HEK293 (cell line): ENCODE measurements at regions not wholly inside any gene's neighbourhood (a gene's known extent, or its start where the extent isn't known, plus 50 kb on each side); places are given as distances from the start of the nearest gene placed in this dataset.

Experiments
- CTCF ChIA-PET: fragments of 350-600 bp; formaldehyde crosslinking; extraction: SDS; loops from one replicate; lab custom pipeline; 2021; ENCODE audit warnings: antibody characterized with exemption; lab: Yijun Ruan, JAX
- POLR2A ChIA-PET: fragments of 300-600 bp; formaldehyde crosslinking; extraction: SDS; loops from one replicate; lab custom pipeline; 2020; ENCODE audit warnings: antibody characterized with exemption, inconsistent platforms; lab: Yijun Ruan, JAX
- H3K27ac ChIP-seq: fragments of 200-500 bp; sonication (Bioruptor generic); 2 replicates; pipeline ENCODE4 v1.5.1; 2014; ENCODE audit warnings: low read depth, low read length, control low read depth, inconsistent platforms; ENCODE audit errors: extremely low read depth
- H3K36me3 ChIP-seq, 2 experiments: fragments of 200-500 bp in 1 of 2; sonication (Bioruptor generic) in 1 of 2; 1 replicate in 1 of 2; 2 replicates in 1 of 2; pipeline ENCODE4 v1.5.1; 2014 to 2017; ENCODE audit warnings: inconsistent platforms in 2 of 2, low read length in 2 of 2; ENCODE audit not compliant: control insufficient read depth in 2 of 2, insufficient read depth in 1 of 2
- H3K4me1 ChIP-seq: fragments of 200-500 bp; sonication (Bioruptor generic); 2 replicates; pipeline ENCODE4 v1.5.1; 2014; ENCODE audit warnings: mild to moderate bottlenecking, low read length, inconsistent platforms; ENCODE audit not compliant: control insufficient read depth, insufficient read depth
- H3K4me3 ChIP-seq: 2 replicates; pipeline ENCODE4 v1.5.1; 2011; ENCODE audit warnings: low read depth, mild to moderate bottlenecking, control low read depth, low read length, moderate library complexity
- H3K9me3 ChIP-seq: fragments of 200-500 bp; sonication (Bioruptor generic); 2 replicates; pipeline ENCODE4 v1.5.1; 2014; ENCODE audit warnings: low read depth, low read length, inconsistent platforms; ENCODE audit not compliant: control insufficient read depth, insufficient read depth
- EGR2 ChIP-seq: fragments of 450-650 bp; formaldehyde crosslinking; IDR thresholded peaks from 2 replicates; pipeline ENCODE4 v1.5.1; 2016; ENCODE audit warnings: low read depth, missing biosample characterization, missing genetic modification characterization
- FEZF1 ChIP-seq: fragments of 450-650 bp; formaldehyde crosslinking; IDR thresholded peaks from 2 replicates; pipeline ENCODE4 v1.5.1; 2016; ENCODE audit warnings: missing biosample characterization, missing genetic modification characterization
- GLI4 ChIP-seq: fragments of 450-650 bp; formaldehyde crosslinking; IDR thresholded peaks from 2 replicates; pipeline ENCODE4 v1.5.1; 2016; ENCODE audit warnings: missing biosample characterization, missing genetic modification characterization
- MYNN ChIP-seq: fragments of 450-650 bp; formaldehyde crosslinking; IDR thresholded peaks from 2 replicates; pipeline ENCODE4 v1.5.1; 2016; ENCODE audit warnings: missing biosample characterization, missing genetic modification characterization, borderline replicate concordance
- OSR2 ChIP-seq: fragments of 450-650 bp; formaldehyde crosslinking; IDR thresholded peaks from 2 replicates; pipeline ENCODE4 v1.5.1; 2016; ENCODE audit warnings: missing biosample characterization, missing genetic modification characterization
- SP3 ChIP-seq: fragments of 450-650 bp; formaldehyde crosslinking; IDR thresholded peaks from 2 replicates; pipeline ENCODE4 v1.5.1; 2016; ENCODE audit warnings: missing biosample characterization, missing genetic modification characterization
- ZBTB7A ChIP-seq: fragments of 450-650 bp; formaldehyde crosslinking; IDR thresholded peaks from 2 replicates; pipeline ENCODE4 v1.5.1; 2016; ENCODE audit warnings: low read depth, missing biosample characterization, missing genetic modification characterization
- ZBTB8A ChIP-seq: fragments of 450-650 bp; formaldehyde crosslinking; IDR thresholded peaks from 2 replicates; pipeline ENCODE4 v1.5.1; 2016; ENCODE audit warnings: missing biosample characterization, missing genetic modification characterization
- ZFHX2 ChIP-seq: fragments of 450-650 bp; formaldehyde crosslinking; conservative IDR thresholded peaks from 2 replicates; pipeline ENCODE4 v1.5.1; 2016; ENCODE audit warnings: missing biosample characterization, missing genetic modification characterization
- ZNF155 ChIP-seq: fragments of 450-650 bp; formaldehyde crosslinking; IDR thresholded peaks from 2 replicates; pipeline ENCODE4 v1.5.1; 2016; ENCODE audit warnings: missing biosample characterization, missing genetic modification characterization
- ZNF175 ChIP-seq: fragments of 450-650 bp; formaldehyde crosslinking; IDR thresholded peaks from 2 replicates; pipeline ENCODE4 v1.5.1; 2016; ENCODE audit warnings: missing biosample characterization, missing genetic modification characterization
- ZNF223 ChIP-seq: fragments of 450-650 bp; formaldehyde crosslinking; IDR thresholded peaks from 2 replicates; pipeline ENCODE4 v1.5.1; 2016; ENCODE audit warnings: missing biosample characterization, missing genetic modification characterization
- ZNF274 ChIP-seq, 2 experiments: fragments of 200-500 bp in 1 of 2; fragments of 450-650 bp in 1 of 2; sonication (Bioruptor generic) in 1 of 2; formaldehyde crosslinking in 1 of 2; IDR thresholded peaks; 2 replicates each; pipeline versions ENCODE4 v1.5.1 to v1.6.1; 2014 to 2016; ENCODE audit warnings: borderline replicate concordance in 1 of 2, inconsistent platforms in 1 of 2, low read length in 1 of 2, missing biosample characterization in 1 of 2, missing genetic modification characterization in 1 of 2
- ZNF324 ChIP-seq: fragments of 450-650 bp; formaldehyde crosslinking; IDR thresholded peaks from 2 replicates; pipeline ENCODE4 v1.5.1; 2016; ENCODE audit warnings: missing biosample characterization, missing genetic modification characterization
- ZNF335 ChIP-seq: fragments of 450-650 bp; formaldehyde crosslinking; conservative IDR thresholded peaks from 2 replicates; pipeline ENCODE4 v1.5.1; 2016; ENCODE audit warnings: missing biosample characterization, missing genetic modification characterization
- ZNF473 ChIP-seq: fragments of 450-650 bp; formaldehyde crosslinking; IDR thresholded peaks from 2 replicates; pipeline ENCODE4 v1.5.1; 2017; ENCODE audit warnings: missing biosample characterization, missing genetic modification characterization
- ZNF529 ChIP-seq: fragments of 450-650 bp; formaldehyde crosslinking; IDR thresholded peaks from 2 replicates; pipeline ENCODE4 v1.5.1; 2017; ENCODE audit warnings: missing genetic modification characterization, missing biosample characterization; ENCODE audit not compliant: insufficient replicate concordance
- ZNF621 ChIP-seq: fragments of 450-650 bp; formaldehyde crosslinking; IDR thresholded peaks from 2 replicates; pipeline ENCODE4 v1.5.1; 2017; ENCODE audit warnings: missing biosample characterization, missing genetic modification characterization
- ZNF776 ChIP-seq: fragments of 450-650 bp; formaldehyde crosslinking; IDR thresholded peaks from 2 replicates; pipeline ENCODE4 v1.5.0; 2017; ENCODE audit warnings: missing biosample characterization, missing genetic modification characterization, borderline replicate concordance
- ZNF785 ChIP-seq: fragments of 450-650 bp; formaldehyde crosslinking; IDR thresholded peaks from 2 replicates; pipeline ENCODE4 v1.5.1; 2016; ENCODE audit warnings: missing biosample characterization, missing genetic modification characterization
- ZNF837 ChIP-seq: fragments of 450-650 bp; formaldehyde crosslinking; IDR thresholded peaks from 2 replicates; pipeline ENCODE4 v1.5.1; 2016; ENCODE audit warnings: missing biosample characterization, missing genetic modification characterization
- ZNF843 ChIP-seq: fragments of 450-650 bp; formaldehyde crosslinking; IDR thresholded peaks from 2 replicates; pipeline ENCODE4 v1.5.1; 2016; ENCODE audit warnings: missing biosample characterization, missing genetic modification characterization
- ZSCAN23 ChIP-seq: fragments of 450-650 bp; formaldehyde crosslinking; IDR thresholded peaks from 2 replicates; pipeline ENCODE4 v1.5.1; 2016; ENCODE audit warnings: missing biosample characterization, missing genetic modification characterization
- TF ChIP-seq, protein P1 (sequence below): fragments of 450-650 bp; formaldehyde crosslinking; IDR thresholded peaks from 2 replicates; pipeline ENCODE4 v1.5.1; 2016; ENCODE audit warnings: missing biosample characterization, missing genetic modification characterization
- TF ChIP-seq, protein P2 (sequence below): fragments of 450-650 bp; formaldehyde crosslinking; IDR thresholded peaks from 2 replicates; pipeline ENCODE4 v1.5.1; 2016; ENCODE audit warnings: missing biosample characterization, missing genetic modification characterization
- TF ChIP-seq, protein P3 (sequence below): fragments of 450-650 bp; formaldehyde crosslinking; optimal IDR thresholded peaks from 2 replicates; pipeline ENCODE3; 2016; ENCODE audit warnings: missing biosample characterization, mild to moderate bottlenecking, missing genetic modification characterization
- TF ChIP-seq, protein P4 (sequence below): fragments of 450-650 bp; formaldehyde crosslinking; IDR thresholded peaks from 2 replicates; pipeline ENCODE4 v1.5.1; 2016; ENCODE audit warnings: missing biosample characterization, missing genetic modification characterization
- TF ChIP-seq, protein P5 (sequence below): fragments of 450-650 bp; IDR thresholded peaks from 2 replicates; pipeline ENCODE4 v1.5.1; 2018; ENCODE audit warnings: missing biosample characterization, mild to moderate bottlenecking, missing genetic modification characterization

DNA sequence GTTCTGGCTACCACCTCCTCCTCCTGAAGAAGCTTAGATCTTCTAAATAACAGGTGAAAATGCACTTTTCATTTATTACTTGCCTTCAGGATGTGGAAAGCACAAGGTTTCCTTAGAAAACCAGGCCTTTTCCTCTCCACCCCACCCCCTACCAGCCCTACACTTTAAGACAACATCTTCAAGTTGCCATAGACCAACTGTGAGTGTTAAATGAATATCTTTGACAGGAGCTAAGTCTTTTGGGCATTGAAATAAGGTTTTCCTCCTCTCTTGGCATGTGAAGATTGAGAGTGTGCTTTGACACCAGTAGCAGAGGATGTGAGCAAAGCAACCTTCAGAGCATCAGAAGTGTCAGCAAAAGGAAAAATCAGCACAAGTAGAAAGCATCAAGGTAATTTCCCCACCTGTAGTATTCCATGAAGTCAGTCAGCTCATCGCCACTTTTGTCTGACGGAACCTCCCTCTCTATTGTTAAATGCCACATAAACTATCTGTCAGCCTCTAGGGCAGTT, 532.3 kb upstream of the MMS22L start:
- Histone ChIP-seq H3K27ac (no peak overlapping the region), H3K4me1 (no peaks in the 10 kb centered on the region), H3K4me3 (no peak overlapping the region), H3K36me3 (no peaks in the 10 kb centered on the region), H3K9me3 (no peaks in the 10 kb centered on the region)
- no peak for TF ChIP-seq FEZF1
- no peak for TF ChIP-seq ZNF335 (tag by site-specific recombination)
- no peak for TF ChIP-seq ZNF155
- TF ChIP-seq ZSCAN23 (tag by site-specific recombination): no peak
- no peak for TF ChIP-seq ZNF223 (tag by site-specific recombination)
- no peak for TF ChIP-seq SP3
- TF ChIP-seq ZNF473 (tag by site-specific recombination): no peak
- no peak for TF ChIP-seq ZNF776 (tag by site-specific recombination)
- TF ChIP-seq, protein P1, sequence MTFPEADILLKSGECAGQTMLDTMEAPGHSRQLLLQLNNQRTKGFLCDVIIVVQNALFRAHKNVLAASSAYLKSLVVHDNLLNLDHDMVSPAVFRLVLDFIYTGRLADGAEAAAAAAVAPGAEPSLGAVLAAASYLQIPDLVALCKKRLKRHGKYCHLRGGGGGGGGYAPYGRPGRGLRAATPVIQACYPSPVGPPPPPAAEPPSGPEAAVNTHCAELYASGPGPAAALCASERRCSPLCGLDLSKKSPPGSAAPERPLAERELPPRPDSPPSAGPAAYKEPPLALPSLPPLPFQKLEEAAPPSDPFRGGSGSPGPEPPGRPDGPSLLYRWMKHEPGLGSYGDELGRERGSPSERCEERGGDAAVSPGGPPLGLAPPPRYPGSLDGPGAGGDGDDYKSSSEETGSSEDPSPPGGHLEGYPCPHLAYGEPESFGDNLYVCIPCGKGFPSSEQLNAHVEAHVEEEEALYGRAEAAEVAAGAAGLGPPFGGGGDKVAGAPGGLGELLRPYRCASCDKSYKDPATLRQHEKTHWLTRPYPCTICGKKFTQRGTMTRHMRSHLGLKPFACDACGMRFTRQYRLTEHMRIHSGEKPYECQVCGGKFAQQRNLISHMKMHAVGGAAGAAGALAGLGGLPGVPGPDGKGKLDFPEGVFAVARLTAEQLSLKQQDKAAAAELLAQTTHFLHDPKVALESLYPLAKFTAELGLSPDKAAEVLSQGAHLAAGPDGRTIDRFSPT (tag by site-specific recombination): no peak
- no peak for TF ChIP-seq ZNF529 (tag by site-specific recombination)
- TF ChIP-seq ZNF274 (IDR thresholded peaks at IDR 0.05; ENCODE audit: low read length): no peak
- TF ChIP-seq ZNF274 (tag by site-specific recombination; IDR thresholded peaks at IDR 0.05; ENCODE audit: borderline replicate concordance): no peak
- TF ChIP-seq ZNF843 (tag by site-specific recombination): no peak
- TF ChIP-seq ZNF621 (tag by site-specific recombination): no peak
- TF ChIP-seq MYNN: no peak
- TF ChIP-seq ZNF785: no peak
- no peak for TF ChIP-seq EGR2 (tag by site-specific recombination)
- no peak for TF ChIP-seq OSR2 (tag by site-specific recombination)
- no peak for TF ChIP-seq ZBTB8A (tag by site-specific recombination)
- TF ChIP-seq ZNF324 (tag by site-specific recombination): no peak
- TF ChIP-seq, protein P2, sequence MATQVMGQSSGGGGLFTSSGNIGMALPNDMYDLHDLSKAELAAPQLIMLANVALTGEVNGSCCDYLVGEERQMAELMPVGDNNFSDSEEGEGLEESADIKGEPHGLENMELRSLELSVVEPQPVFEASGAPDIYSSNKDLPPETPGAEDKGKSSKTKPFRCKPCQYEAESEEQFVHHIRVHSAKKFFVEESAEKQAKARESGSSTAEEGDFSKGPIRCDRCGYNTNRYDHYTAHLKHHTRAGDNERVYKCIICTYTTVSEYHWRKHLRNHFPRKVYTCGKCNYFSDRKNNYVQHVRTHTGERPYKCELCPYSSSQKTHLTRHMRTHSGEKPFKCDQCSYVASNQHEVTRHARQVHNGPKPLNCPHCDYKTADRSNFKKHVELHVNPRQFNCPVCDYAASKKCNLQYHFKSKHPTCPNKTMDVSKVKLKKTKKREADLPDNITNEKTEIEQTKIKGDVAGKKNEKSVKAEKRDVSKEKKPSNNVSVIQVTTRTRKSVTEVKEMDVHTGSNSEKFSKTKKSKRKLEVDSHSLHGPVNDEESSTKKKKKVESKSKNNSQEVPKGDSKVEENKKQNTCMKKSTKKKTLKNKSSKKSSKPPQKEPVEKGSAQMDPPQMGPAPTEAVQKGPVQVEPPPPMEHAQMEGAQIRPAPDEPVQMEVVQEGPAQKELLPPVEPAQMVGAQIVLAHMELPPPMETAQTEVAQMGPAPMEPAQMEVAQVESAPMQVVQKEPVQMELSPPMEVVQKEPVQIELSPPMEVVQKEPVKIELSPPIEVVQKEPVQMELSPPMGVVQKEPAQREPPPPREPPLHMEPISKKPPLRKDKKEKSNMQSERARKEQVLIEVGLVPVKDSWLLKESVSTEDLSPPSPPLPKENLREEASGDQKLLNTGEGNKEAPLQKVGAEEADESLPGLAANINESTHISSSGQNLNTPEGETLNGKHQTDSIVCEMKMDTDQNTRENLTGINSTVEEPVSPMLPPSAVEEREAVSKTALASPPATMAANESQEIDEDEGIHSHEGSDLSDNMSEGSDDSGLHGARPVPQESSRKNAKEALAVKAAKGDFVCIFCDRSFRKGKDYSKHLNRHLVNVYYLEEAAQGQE (tag by site-specific recombination): no peak
- POLR2A ChIA-PET: no interaction called here
- CTCF ChIA-PET: no interaction called here

DNA sequence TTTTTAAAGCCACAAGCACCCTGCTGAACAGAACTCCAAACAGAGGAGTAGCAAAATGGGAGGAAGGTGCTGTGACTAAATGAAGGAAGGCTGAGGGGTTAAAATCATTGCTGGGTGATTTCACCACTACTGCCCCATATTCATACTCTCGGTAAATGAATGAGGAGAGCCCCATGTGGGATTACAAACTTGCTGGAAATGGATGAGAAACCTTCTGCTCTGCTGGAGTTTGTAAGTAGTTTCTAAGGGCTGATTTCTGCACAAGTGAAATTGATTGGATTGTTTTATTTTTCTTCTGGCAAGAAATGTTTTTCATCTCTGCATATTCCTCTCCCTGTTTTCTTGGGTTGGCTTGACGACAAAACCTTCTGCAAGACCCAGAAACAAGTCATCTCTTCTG, 533.5 kb upstream of the MMS22L start:
- ChIA-PET POLR2A (no interaction called here), CTCF (no interaction called here)
- H3K4me3 ChIP-seq: no peak overlapping the region
- no peak overlapping the region for H3K27ac ChIP-seq
- no peaks in the 10 kb centered on the region for H3K9me3 ChIP-seq
- no peaks in the 10 kb centered on the region for H3K36me3 ChIP-seq
- H3K4me1 ChIP-seq: no peaks in the 10 kb centered on the region
- TF ChIP-seq ZNF776 (tag by site-specific recombination): no peak
- no peak for TF ChIP-seq ZBTB7A (tag by site-specific recombination)
- no peak for TF ChIP-seq ZNF175 (tag by site-specific recombination)
- TF ChIP-seq GLI4 (tag by site-specific recombination): no peak
- no peak for TF ChIP-seq ZNF785
- TF ChIP-seq, protein P3, sequence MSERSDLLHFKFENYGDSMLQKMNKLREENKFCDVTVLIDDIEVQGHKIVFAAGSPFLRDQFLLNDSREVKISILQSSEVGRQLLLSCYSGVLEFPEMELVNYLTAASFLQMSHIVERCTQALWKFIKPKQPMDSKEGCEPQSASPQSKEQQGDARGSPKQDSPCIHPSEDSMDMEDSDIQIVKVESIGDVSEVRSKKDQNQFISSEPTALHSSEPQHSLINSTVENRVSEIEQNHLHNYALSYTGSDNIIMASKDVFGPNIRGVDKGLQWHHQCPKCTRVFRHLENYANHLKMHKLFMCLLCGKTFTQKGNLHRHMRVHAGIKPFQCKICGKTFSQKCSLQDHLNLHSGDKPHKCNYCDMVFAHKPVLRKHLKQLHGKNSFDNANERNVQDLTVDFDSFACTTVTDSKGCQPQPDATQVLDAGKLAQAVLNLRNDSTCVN (tag by site-specific recombination): no peak
- TF ChIP-seq, protein P4, sequence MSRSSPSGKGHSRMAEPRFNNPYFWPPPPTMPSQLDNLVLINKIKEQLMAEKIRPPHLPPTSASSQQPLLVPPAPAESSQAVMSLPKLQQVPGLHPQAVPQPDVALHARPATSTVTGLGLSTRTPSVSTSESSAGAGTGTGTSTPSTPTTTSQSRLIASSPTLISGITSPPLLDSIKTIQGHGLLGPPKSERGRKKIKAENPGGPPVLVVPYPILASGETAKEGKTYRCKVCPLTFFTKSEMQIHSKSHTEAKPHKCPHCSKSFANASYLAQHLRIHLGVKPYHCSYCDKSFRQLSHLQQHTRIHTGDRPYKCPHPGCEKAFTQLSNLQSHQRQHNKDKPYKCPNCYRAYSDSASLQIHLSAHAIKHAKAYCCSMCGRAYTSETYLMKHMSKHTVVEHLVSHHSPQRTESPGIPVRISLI: no peak
- no peak for TF ChIP-seq ZFHX2 (tag by site-specific recombination)
- no peak for TF ChIP-seq ZNF837 (tag by site-specific recombination)
- TF ChIP-seq, protein P5, sequence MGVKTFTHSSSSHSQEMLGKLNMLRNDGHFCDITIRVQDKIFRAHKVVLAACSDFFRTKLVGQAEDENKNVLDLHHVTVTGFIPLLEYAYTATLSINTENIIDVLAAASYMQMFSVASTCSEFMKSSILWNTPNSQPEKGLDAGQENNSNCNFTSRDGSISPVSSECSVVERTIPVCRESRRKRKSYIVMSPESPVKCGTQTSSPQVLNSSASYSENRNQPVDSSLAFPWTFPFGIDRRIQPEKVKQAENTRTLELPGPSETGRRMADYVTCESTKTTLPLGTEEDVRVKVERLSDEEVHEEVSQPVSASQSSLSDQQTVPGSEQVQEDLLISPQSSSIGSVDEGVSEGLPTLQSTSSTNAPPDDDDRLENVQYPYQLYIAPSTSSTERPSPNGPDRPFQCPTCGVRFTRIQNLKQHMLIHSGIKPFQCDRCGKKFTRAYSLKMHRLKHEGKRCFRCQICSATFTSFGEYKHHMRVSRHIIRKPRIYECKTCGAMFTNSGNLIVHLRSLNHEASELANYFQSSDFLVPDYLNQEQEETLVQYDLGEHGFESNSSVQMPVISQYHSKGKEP: no peak
- no peak for TF ChIP-seq ZBTB8A (tag by site-specific recombination)
